GM19438 (cell line): ENCODE measurements at regions not wholly inside any gene's neighbourhood (a gene's known extent, or its start where the extent isn't known, plus 50 kb on each side); places are given as distances from the start of the nearest gene placed in this dataset.
"Not testable (repeated sequence)": the region's sequence is repeated elsewhere in the genome, so short reads cannot be mapped to it uniquely, and the experiment has no call there.

Experiments
- ATAC-seq: cut with Tn5 transposase; IDR thresholded peaks from one replicate; pipeline ENCODE4 v1.9.1; 2021; ENCODE audit warnings: low read depth; ENCODE audit not compliant: unreplicated experiment

- no peak for ATAC-seq
These were observed 476.3 kb downstream of the SIPA1L2 start for GRCh38 chr1:232153652-232154051.

GRCh38 chr1:232150770-232151548 is 479.0 kb downstream of the SIPA1L2 start:
- no peak for ATAC-seq

DNA sequence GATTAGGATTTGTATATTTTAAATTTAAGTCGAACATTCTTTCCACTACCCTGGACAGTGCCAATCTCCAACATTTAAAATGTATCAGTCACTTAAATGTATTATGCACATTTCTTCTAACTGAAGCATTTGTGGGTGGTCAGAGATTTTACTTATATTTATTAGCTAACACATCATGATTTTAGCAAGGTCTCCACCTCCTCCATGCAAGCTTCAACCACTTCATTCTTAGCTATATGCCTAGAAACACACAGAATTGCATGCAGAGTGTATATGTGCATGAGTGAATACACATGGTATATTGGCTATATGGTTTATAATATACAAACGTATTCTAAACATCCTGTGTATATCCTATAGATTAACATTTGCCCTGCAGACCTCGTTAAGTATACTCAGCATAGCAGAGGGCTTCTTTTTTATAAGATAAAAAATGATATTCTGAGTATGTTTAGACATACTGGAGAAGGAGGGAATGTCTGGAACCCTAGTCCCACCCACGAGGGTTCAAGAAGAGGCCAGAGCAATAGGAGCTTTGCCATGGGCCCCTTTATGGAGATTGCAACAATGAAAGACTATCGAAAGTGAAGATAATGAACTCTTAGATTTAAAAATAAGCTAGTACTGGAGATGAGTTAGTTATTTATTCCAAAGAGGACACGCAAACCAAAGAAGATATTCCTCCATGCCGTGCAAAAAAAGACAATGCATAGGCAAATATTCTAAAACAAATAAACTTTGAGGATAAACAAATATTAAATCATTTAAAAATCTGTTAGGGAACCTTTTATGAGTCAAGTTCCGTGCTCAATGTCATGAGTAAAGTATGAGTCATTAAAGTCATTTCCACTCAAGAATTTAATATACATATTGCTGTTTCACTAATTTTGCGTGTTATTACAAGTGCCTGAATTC is 480.4 kb downstream of the SIPA1L2 start:
- ATAC-seq = no peak

GRCh38 chr1:232147215-232147614 is 482.7 kb downstream of the SIPA1L2 start:
- no peak for ATAC-seq

GRCh38 chr1:232146514-232146913 is 483.4 kb downstream of the SIPA1L2 start:
- no peak for ATAC-seq

DNA sequence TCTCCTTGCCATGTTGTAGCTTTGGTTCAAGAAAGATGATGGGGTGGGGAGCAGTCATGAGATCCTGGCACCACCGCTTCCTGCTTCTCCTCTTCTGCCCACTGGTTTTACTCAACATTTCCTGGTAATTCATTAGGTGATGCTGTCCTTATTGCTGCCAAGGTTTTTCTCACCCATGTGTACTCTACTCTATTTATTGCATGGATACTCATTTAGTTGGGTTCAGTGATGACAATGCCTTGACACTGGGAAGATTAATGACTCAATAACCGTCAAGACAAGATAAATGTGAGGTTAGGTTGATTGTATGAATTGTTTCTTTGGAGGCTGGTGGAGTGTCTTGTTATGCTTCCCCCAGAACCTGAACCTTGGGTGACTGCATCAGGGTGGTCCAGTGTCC is 484.2 kb downstream of the SIPA1L2 start:
- ATAC-seq = no peak

GRCh38 chr1:232144696-232145230 is 485.2 kb downstream of the SIPA1L2 start:
- ATAC-seq = no peak

- no peak for ATAC-seq
These were observed 486.5 kb downstream of the SIPA1L2 start for GRCh38 chr1:232143315-232143886.

- no peak for ATAC-seq
These were observed 487.3 kb downstream of the SIPA1L2 start for GRCh38 chr1:232142403-232143314.

DNA sequence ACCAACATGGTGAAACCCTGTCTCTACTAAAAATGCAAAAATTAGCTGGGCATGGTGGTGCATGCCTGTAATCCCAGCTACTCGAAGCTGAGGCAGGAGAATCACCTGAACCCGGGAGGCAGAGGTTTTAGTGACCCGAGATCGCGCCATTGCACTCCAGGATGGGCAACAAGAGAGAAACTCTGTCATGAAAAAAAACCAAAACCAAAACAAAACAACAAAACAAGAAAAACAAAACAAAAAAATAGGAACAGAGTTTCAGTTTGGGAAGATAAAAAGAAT is 488.8 kb downstream of the SIPA1L2 start:
- ATAC-seq = not testable (repeated sequence)

DNA sequence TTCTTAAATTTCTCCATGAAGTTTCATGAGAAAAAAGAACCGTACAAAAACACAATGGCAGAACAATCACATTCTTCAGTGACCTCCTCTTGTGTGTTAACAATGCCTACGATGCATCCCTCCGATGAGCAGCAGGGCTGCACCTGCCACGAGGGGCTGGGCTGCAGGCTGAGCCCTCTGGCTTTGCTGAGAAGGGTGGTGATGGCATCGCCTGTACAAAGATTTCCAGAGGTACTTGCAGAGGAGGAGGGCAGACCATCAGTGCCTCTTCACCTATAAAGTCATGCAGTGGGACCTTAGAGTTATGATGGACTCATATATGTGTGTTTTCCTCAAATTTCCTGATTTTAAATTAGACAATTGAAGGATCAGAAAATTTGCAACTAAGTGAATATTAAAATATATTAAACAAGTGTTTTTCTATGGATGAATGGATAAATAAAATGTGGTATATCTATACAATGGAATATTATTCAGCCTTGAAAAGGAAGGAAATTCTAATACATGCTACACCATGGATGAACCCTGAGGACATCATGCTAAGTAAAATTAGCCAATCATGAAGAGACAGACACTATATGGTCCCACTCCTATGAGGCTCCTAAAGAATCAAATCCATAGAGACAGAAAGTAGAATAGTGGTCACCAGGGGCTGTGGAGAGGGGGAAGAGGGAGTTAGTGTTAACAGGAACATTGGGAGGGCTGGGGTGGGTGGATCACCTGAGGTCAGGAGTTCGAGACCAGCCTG is 489.3 kb downstream of the SIPA1L2 start:
- ATAC-seq = no peak

GRCh38 chr1:232139444-232139843 is 490.5 kb downstream of the SIPA1L2 start:
- ATAC-seq = no peak

GRCh38 chr1:232138044-232138443 is 491.9 kb downstream of the SIPA1L2 start:
- ATAC-seq = no peak

- ATAC-seq = no peak
These were observed 492.9 kb downstream of the SIPA1L2 start for GRCh38 chr1:232137066-232137465.

GRCh38 chr1:232136136-232136535 is 493.8 kb downstream of the SIPA1L2 start:
- no peak for ATAC-seq

DNA sequence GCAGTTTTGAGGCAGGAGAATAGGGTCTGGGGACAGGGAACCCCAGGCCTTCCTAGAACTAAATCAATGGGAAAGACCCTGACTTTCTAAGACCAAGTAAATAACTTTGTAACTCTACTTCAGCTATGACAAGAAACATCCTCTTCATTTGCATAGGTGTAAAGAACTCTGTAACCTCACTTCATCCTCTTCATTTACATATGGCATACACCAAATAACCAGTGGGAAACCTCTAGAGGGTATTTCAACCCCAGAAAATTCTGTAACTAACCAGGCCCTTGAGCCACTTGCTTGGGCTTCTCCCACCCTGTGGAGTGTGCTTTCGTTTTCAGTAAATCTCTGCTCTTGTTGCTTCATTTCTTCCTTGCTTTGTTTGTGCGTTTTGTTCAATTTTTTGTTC is 495.6 kb downstream of the SIPA1L2 start:
- ATAC-seq = no peak

DNA sequence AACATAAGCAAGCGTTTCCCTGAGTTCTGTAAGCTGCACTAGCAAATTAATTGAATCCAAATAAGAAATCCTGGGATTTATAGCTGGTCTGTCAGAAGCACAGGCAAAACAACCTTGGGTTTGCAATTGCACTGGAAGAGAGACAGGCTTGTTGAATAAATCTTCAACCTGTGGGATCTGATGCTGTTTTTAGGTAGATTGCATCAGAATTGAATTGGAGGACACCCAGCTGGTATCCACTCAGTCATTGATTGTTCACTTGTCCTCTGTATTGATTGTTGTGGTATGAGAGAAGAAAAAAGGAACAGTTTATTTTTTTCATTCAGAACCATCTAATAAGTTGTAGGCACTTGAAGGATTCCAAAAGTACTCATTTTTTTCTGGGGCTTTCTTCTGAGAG is 497.4 kb downstream of the SIPA1L2 start:
- ATAC-seq = no peak

DNA sequence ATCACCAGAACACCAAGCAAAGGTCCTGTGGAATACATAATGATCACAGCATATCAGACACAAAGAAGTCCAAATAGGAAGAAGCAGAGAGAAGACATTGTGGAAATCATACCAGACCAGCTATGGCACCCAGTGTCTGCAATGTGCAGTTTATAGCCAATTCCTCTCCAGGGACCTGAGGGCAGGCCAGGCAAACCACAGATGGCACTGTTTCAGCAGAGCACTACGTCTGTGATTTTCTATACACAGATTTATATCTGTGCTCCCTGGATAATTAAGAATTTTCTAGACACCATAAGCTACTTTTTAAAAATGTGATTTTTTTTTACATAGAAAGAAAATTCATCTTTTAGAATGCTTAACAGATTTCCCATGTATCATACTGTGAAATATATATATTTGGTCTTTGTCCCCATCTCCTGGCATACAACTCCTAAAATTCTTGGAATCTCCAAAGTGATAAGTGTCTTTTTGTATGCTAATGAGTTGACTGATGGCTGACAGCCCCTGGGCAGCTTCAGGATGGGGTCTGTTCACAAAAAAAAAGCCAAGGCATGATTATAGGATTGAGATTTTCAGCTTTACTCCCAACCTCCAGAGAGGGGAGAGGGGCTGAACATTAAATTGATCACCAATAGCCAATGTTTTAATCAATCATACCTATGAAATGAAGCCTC is 498.1 kb downstream of the SIPA1L2 start:
- ATAC-seq = no peak
